ENCODE measurements at regions not wholly inside any gene's neighbourhood (a gene's known extent, or its start where the extent isn't known, plus 50 kb on each side); places are given as distances from the start of the nearest gene placed in this dataset.
"Not testable (repeated sequence)": the region's sequence is repeated elsewhere in the genome, so short reads cannot be mapped to it uniquely, and the experiment has no call there.

- no peaks in the 10 kb centered on the region for H3K4me1 ChIP-seq (ENCODE audit: control insufficient read depth in 3 of 3, insufficient read depth in 3 of 3, low read length in 3 of 3)
- H3K9me3 ChIP-seq (ENCODE audit: control insufficient read depth in 3 of 3, low read length in 3 of 3), result no peaks in the 10 kb centered on the region
- no peaks in the 10 kb centered on the region for H3K27me3 ChIP-seq (ENCODE audit: control insufficient read depth in 3 of 3, insufficient read depth in 3 of 3, low read length in 3 of 3)
- H3K27ac ChIP-seq (ENCODE audit: low read depth, low read length), result no peak overlapping the region
- no peak overlapping the region for H3K9ac ChIP-seq (ENCODE audit: low read depth in 1 of 3, low read length in 3 of 3)
- H3K36me3 ChIP-seq (ENCODE audit: control insufficient read depth in 3 of 3, insufficient read depth in 3 of 3, low read length in 3 of 3), result no peaks in the 10 kb centered on the region
- H3K4me3 ChIP-seq (ENCODE audit: low read length in 3 of 3), result no peak overlapping the region
Observed at GRCh38 chr12:74129702-74130101, 407.9 kb upstream of the ATXN7L3B start.

GRCh38 chr12:74144396-74144795 is 393.2 kb upstream of the ATXN7L3B start:
- no peak overlapping the region for H3K9ac ChIP-seq (ENCODE audit: low read depth in 1 of 3, low read length in 3 of 3)
- no peaks in the 10 kb centered on the region for H3K36me3 ChIP-seq (ENCODE audit: control insufficient read depth in 3 of 3, insufficient read depth in 3 of 3, low read length in 3 of 3)
- no peak overlapping the region for H3K27ac ChIP-seq (ENCODE audit: low read depth, low read length)
- H3K4me3 ChIP-seq (ENCODE audit: low read length in 3 of 3), result no peak overlapping the region
- no peaks in the 10 kb centered on the region for H3K4me1 ChIP-seq (ENCODE audit: control insufficient read depth in 3 of 3, insufficient read depth in 3 of 3, low read length in 3 of 3)
- H3K9me3 ChIP-seq (ENCODE audit: control insufficient read depth in 3 of 3, low read length in 3 of 3), result no peaks in the 10 kb centered on the region
- no peaks in the 10 kb centered on the region for H3K27me3 ChIP-seq (ENCODE audit: control insufficient read depth in 3 of 3, insufficient read depth in 3 of 3, low read length in 3 of 3)

GRCh38 chr12:74145328-74145727 is 392.3 kb upstream of the ATXN7L3B start:
- H3K9ac ChIP-seq (ENCODE audit: low read depth in 1 of 3, low read length in 3 of 3), result no peak overlapping the region
- no peak overlapping the region for H3K4me3 ChIP-seq (ENCODE audit: low read length in 3 of 3)
- no peaks in the 10 kb centered on the region for H3K36me3 ChIP-seq (ENCODE audit: control insufficient read depth in 3 of 3, insufficient read depth in 3 of 3, low read length in 3 of 3)
- H3K9me3 ChIP-seq (ENCODE audit: control insufficient read depth in 3 of 3, low read length in 3 of 3), result no peaks in the 10 kb centered on the region
- H3K4me1 ChIP-seq (ENCODE audit: control insufficient read depth in 3 of 3, insufficient read depth in 3 of 3, low read length in 3 of 3), result no peaks in the 10 kb centered on the region
- H3K27me3 ChIP-seq (ENCODE audit: control insufficient read depth in 3 of 3, insufficient read depth in 3 of 3, low read length in 3 of 3), result no peaks in the 10 kb centered on the region
- no peak overlapping the region for H3K27ac ChIP-seq (ENCODE audit: low read depth, low read length)

- Histone ChIP-seq H3K4me3 (ENCODE audit: low read length in 3 of 3) (no peak overlapping the region), H3K36me3 (ENCODE audit: control insufficient read depth in 3 of 3, insufficient read depth in 3 of 3, low read length in 3 of 3) (no peaks in the 10 kb centered on the region), H3K9me3 (ENCODE audit: control insufficient read depth in 3 of 3, low read length in 3 of 3) (no peaks in the 10 kb centered on the region), H3K27me3 (ENCODE audit: control insufficient read depth in 3 of 3, insufficient read depth in 3 of 3, low read length in 3 of 3) (no peaks in the 10 kb centered on the region), H3K27ac (ENCODE audit: low read depth, low read length) (no peak overlapping the region), H3K9ac (ENCODE audit: low read depth in 1 of 3, low read length in 3 of 3) (no peak overlapping the region), H3K4me1 (ENCODE audit: control insufficient read depth in 3 of 3, insufficient read depth in 3 of 3, low read length in 3 of 3) (no peaks in the 10 kb centered on the region)
Observed at GRCh38 chr12:74148849-74149248, 388.8 kb upstream of the ATXN7L3B start.

- H3K9me3 ChIP-seq (ENCODE audit: control insufficient read depth in 3 of 3, low read length in 3 of 3), result no peaks in the 10 kb centered on the region
- no peaks in the 10 kb centered on the region for H3K27me3 ChIP-seq (ENCODE audit: control insufficient read depth in 3 of 3, insufficient read depth in 3 of 3, low read length in 3 of 3)
- no peaks in the 10 kb centered on the region for H3K4me1 ChIP-seq (ENCODE audit: control insufficient read depth in 3 of 3, insufficient read depth in 3 of 3, low read length in 3 of 3)
- no peak overlapping the region for H3K27ac ChIP-seq (ENCODE audit: low read depth, low read length)
- H3K4me3 ChIP-seq (ENCODE audit: low read length in 3 of 3), result no peak overlapping the region
- H3K36me3 ChIP-seq (ENCODE audit: control insufficient read depth in 3 of 3, insufficient read depth in 3 of 3, low read length in 3 of 3), result no peaks in the 10 kb centered on the region
- no peak overlapping the region for H3K9ac ChIP-seq (ENCODE audit: low read depth in 1 of 3, low read length in 3 of 3)
Observed at GRCh38 chr12:74152370-74152769, 385.3 kb upstream of the ATXN7L3B start.

GRCh38 chr12:74166096-74166495 is 371.5 kb upstream of the ATXN7L3B start:
- H3K9ac ChIP-seq (ENCODE audit: low read depth in 1 of 3, low read length in 3 of 3), result no peak overlapping the region
- no peak overlapping the region for H3K27ac ChIP-seq (ENCODE audit: low read depth, low read length)
- no peaks in the 10 kb centered on the region for H3K9me3 ChIP-seq (ENCODE audit: control insufficient read depth in 3 of 3, low read length in 3 of 3)
- no peaks in the 10 kb centered on the region for H3K4me1 ChIP-seq (ENCODE audit: control insufficient read depth in 3 of 3, insufficient read depth in 3 of 3, low read length in 3 of 3)
- no peak overlapping the region for H3K4me3 ChIP-seq (ENCODE audit: low read length in 3 of 3)
- no peaks in the 10 kb centered on the region for H3K36me3 ChIP-seq (ENCODE audit: control insufficient read depth in 3 of 3, insufficient read depth in 3 of 3, low read length in 3 of 3)
- no peaks in the 10 kb centered on the region for H3K27me3 ChIP-seq (ENCODE audit: control insufficient read depth in 3 of 3, insufficient read depth in 3 of 3, low read length in 3 of 3)

GRCh38 chr12:74169607-74170006 is 368.0 kb upstream of the ATXN7L3B start:
- Histone ChIP-seq H3K4me1 (ENCODE audit: control insufficient read depth in 3 of 3, insufficient read depth in 3 of 3, low read length in 3 of 3) (no peaks in the 10 kb centered on the region), H3K27ac (ENCODE audit: low read depth, low read length) (no peak overlapping the region), H3K4me3 (ENCODE audit: low read length in 3 of 3) (no peak overlapping the region), H3K27me3 (ENCODE audit: control insufficient read depth in 3 of 3, insufficient read depth in 3 of 3, low read length in 3 of 3) (no peaks in the 10 kb centered on the region), H3K9ac (ENCODE audit: low read depth in 1 of 3, low read length in 3 of 3) (no peak overlapping the region), H3K36me3 (ENCODE audit: control insufficient read depth in 3 of 3, insufficient read depth in 3 of 3, low read length in 3 of 3) (no peaks in the 10 kb centered on the region), H3K9me3 (ENCODE audit: control insufficient read depth in 3 of 3, low read length in 3 of 3) (no peaks in the 10 kb centered on the region)

GRCh38 chr12:74170645-74171477 is 366.8 kb upstream of the ATXN7L3B start:
- H3K36me3 ChIP-seq (ENCODE audit: control insufficient read depth in 3 of 3, insufficient read depth in 3 of 3, low read length in 3 of 3), result no peaks in the 10 kb centered on the region
- H3K4me1 ChIP-seq (ENCODE audit: control insufficient read depth in 3 of 3, insufficient read depth in 3 of 3, low read length in 3 of 3), result no peaks in the 10 kb centered on the region
- no peak overlapping the region for H3K9ac ChIP-seq (ENCODE audit: low read depth in 1 of 3, low read length in 3 of 3)
- no peak overlapping the region for H3K4me3 ChIP-seq (ENCODE audit: low read length in 3 of 3)
- no peaks in the 10 kb centered on the region for H3K9me3 ChIP-seq (ENCODE audit: control insufficient read depth in 3 of 3, low read length in 3 of 3)
- no peaks in the 10 kb centered on the region for H3K27me3 ChIP-seq (ENCODE audit: control insufficient read depth in 3 of 3, insufficient read depth in 3 of 3, low read length in 3 of 3)
- H3K27ac ChIP-seq (ENCODE audit: low read depth, low read length), result no peak overlapping the region

GRCh38 chr12:74171478-74171909 is 366.1 kb upstream of the ATXN7L3B start:
- Histone ChIP-seq H3K9ac (ENCODE audit: low read depth in 1 of 3, low read length in 3 of 3) (no peak overlapping the region), H3K4me1 (ENCODE audit: control insufficient read depth in 3 of 3, insufficient read depth in 3 of 3, low read length in 3 of 3) (no peaks in the 10 kb centered on the region), H3K27me3 (ENCODE audit: control insufficient read depth in 3 of 3, insufficient read depth in 3 of 3, low read length in 3 of 3) (no peaks in the 10 kb centered on the region), H3K4me3 (ENCODE audit: low read length in 3 of 3) (no peak overlapping the region), H3K36me3 (ENCODE audit: control insufficient read depth in 3 of 3, insufficient read depth in 3 of 3, low read length in 3 of 3) (no peaks in the 10 kb centered on the region), H3K27ac (ENCODE audit: low read depth, low read length) (no peak overlapping the region), H3K9me3 (ENCODE audit: control insufficient read depth in 3 of 3, low read length in 3 of 3) (no peaks in the 10 kb centered on the region)

- not testable (repeated sequence) for H3K4me3 ChIP-seq (ENCODE audit: low read length in 3 of 3); H3K9ac ChIP-seq (ENCODE audit: low read depth in 1 of 3, low read length in 3 of 3); H3K9me3 ChIP-seq (ENCODE audit: control insufficient read depth in 3 of 3, low read length in 3 of 3); H3K4me1 ChIP-seq (ENCODE audit: control insufficient read depth in 3 of 3, insufficient read depth in 3 of 3, low read length in 3 of 3); H3K27me3 ChIP-seq (ENCODE audit: control insufficient read depth in 3 of 3, insufficient read depth in 3 of 3, low read length in 3 of 3); H3K36me3 ChIP-seq (ENCODE audit: control insufficient read depth in 3 of 3, insufficient read depth in 3 of 3, low read length in 3 of 3); H3K27ac ChIP-seq (ENCODE audit: low read depth, low read length)
Observed at GRCh38 chr12:74174961-74175360, 362.7 kb upstream of the ATXN7L3B start.

All from skeletal muscle tissue (tissue), 3 donors.